22Rv1 (cell line): ENCODE measurements at regions not wholly inside any gene's neighbourhood (a gene's known extent, or its start where the extent isn't known, plus 50 kb on each side); places are given as distances from the start of the nearest gene placed in this dataset.

Experiments used
- CTCF ChIP-seq: fragments of 450-650 bp; IDR thresholded peaks from 2 replicates; pipeline ENCODE4 v1.5.1; 2017; ENCODE audit warnings: mild to moderate bottlenecking
- ZFX ChIP-seq: fragments of 450-650 bp; IDR thresholded peaks from 2 replicates; pipeline ENCODE4 v1.6.1; 2017; ENCODE audit warnings: antibody characterized with exemption, borderline replicate concordance

- no peak for TF ChIP-seq CTCF
- TF ChIP-seq ZFX: no peak
Observed at GRCh38 chr2:103435010-103435409, 673.2 kb downstream of the TMEM182 start.
